ENCODE measurements at regions not wholly inside any gene's neighbourhood (a gene's known extent, or its start where the extent isn't known, plus 50 kb on each side); places are given as distances from the start of the nearest gene placed in this dataset.

DNA sequence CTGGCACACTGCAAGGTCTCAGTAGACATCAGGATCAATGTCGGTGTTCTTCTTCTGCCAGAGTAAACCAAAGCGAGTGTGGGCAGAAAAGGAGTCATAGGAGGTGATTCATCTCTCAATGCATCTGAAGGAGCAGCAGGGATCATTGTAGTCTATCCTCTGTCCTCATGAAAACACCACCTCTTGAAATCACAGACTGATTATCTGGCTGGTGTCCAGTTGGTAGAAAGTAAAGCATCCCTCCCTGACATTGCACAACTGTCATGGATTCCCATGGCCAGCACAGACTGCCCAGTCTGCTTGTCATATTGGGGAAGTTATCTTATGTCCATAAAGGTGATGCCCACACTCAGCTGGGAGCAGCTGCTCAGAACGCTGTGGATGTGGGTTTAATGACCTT lies 74.1 kb downstream of the ABCC12 start:
- intact Hi-C loops (cut with DNase I), result no loop called here
- peaks cover 0 to 4% (median 0%) of the 10 kb centered on the region in 3 donors for H3K4me1 ChIP-seq
- ATAC-seq, result no peak
- no peak overlapping the region for H3K4me3 ChIP-seq
- no peak overlapping the region for H3K27ac ChIP-seq
- FAIRE-seq, result no peak
- WGBS, 2 donors, result 62 to 76% methylated on average over 3 of the region's 3 CpGs
- no peaks in the 10 kb centered on the region for H3K27me3 ChIP-seq
- H3K9me3 ChIP-seq, result no peaks in the 10 kb centered on the region
- no peak for DNase-seq
- H3K36me3 ChIP-seq, result no peaks in the 10 kb centered on the region
- TF ChIP-seq, protein P1, sequence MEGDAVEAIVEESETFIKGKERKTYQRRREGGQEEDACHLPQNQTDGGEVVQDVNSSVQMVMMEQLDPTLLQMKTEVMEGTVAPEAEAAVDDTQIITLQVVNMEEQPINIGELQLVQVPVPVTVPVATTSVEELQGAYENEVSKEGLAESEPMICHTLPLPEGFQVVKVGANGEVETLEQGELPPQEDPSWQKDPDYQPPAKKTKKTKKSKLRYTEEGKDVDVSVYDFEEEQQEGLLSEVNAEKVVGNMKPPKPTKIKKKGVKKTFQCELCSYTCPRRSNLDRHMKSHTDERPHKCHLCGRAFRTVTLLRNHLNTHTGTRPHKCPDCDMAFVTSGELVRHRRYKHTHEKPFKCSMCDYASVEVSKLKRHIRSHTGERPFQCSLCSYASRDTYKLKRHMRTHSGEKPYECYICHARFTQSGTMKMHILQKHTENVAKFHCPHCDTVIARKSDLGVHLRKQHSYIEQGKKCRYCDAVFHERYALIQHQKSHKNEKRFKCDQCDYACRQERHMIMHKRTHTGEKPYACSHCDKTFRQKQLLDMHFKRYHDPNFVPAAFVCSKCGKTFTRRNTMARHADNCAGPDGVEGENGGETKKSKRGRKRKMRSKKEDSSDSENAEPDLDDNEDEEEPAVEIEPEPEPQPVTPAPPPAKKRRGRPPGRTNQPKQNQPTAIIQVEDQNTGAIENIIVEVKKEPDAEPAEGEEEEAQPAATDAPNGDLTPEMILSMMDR (IDR thresholded peaks at IDR 0.05), result no peak

DNA sequence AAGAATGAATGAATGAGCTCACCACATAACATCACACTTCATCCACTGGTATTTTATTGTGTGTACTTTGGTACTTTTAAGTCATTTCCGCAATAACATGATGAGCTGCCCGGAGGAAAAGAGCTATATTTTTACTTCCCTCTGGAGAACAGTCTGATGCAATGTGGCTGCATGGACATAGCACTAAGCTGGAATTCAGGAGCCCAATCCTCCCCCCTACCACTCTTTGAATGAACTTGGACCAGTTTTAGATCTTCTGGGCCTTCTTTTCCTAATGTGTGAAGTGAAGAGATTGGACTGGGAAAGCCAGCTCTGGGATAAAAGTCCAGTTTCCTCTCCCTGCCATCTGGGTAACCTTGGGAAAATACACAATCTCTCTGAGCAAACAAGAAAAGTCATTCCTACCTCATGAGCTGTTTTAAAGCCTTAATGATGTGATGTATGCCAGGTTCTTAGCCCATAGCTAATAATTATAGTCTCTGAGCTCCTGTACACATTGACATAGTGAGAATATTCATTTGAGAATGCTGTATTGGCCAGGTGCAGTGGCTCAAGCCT lies 79.3 kb downstream of the ABCC12 start:
- 81 to 83% methylated on average over 2 of the region's 2 CpGs for WGBS, 2 donors
- TF ChIP-seq, protein P1 (IDR thresholded peaks at IDR 0.05), result no peak
- DNase-seq (peak in 1 of 6 donors; percentile 36), FAIRE-seq (no peak), ATAC-seq (peak; percentile 94 to 96 (median 94))
- peaks cover 0 to 4% (median 0%) of the 10 kb centered on the region in 3 donors for H3K4me1 ChIP-seq
- intact Hi-C loops (cut with DNase I), result no loop called here
- no peaks in the 10 kb centered on the region for H3K9me3 ChIP-seq
- no peaks in the 10 kb centered on the region for H3K36me3 ChIP-seq
- H3K27ac ChIP-seq, result peak overlapping the region in 2 of 4 donors; percentile 33 to 59
- no peak overlapping the region for H3K4me3 ChIP-seq
- H3K27me3 ChIP-seq, result no peaks in the 10 kb centered on the region

DNA sequence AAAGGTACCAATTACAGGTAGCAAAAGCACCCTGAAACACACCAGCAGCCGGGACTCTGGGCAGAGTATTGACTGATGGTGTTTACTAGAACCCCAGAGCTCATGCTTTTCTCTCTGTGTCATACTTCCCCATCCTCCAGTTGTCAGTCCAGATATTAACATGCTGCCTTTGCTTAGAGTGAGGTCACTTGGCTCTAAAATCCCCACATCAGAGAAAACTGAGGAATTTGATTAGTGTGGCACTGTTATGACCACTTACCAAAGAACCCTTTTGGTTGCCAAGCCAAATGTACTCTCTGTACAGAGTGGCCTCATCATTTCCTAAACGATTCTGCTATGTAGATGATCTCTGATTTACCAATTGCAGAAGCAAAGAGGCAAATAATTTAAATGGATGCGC lies 80.4 kb downstream of the ABCC12 start:
- Histone ChIP-seq H3K4me1 (peaks cover 0 to 4% (median 0%) of the 10 kb centered on the region in 3 donors), H3K9me3 (no peaks in the 10 kb centered on the region), H3K4me3 (no peak overlapping the region), H3K36me3 (no peaks in the 10 kb centered on the region), H3K27me3 (no peaks in the 10 kb centered on the region), H3K27ac (no peak overlapping the region)
- ATAC-seq, result peak in 3 of 4 donors; percentile 6 to 41 (median 15)
- no peak for FAIRE-seq
- no peak for DNase-seq
- TF ChIP-seq, protein P1 (IDR thresholded peaks at IDR 0.05), result no peak
- WGBS, 2 donors, result 78 to 79% methylated on average over 3 of the region's 3 CpGs
- intact Hi-C loops (cut with DNase I), result no loop called here

DNA sequence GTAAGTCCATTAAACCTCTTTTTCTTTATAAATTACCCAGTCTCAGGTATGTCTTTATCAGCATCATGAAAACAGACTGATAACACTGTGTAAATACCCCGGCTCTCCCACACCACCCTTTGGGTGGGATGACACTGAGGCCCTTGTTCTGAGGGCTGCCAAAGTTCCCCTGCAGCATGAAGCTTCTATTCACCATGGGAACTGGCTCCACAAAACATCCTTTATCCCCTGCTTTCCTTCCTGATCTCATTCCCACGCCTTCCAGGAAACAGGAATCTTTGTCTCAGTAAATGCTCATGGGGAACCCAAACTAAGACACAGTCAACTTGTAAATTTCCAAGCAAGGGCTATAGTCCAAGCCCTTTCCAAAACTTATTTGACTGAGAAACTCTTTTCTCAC lies 88.4 kb downstream of the ABCC12 start:
- intact Hi-C loops (cut with DNase I), result no loop called here
- Histone ChIP-seq H3K36me3 (no peaks in the 10 kb centered on the region), H3K9me3 (no peaks in the 10 kb centered on the region), H3K27ac (no peak overlapping the region), H3K4me1 (no peaks in the 10 kb centered on the region), H3K27me3 (no peaks in the 10 kb centered on the region), H3K4me3 (no peak overlapping the region)
- WGBS, 2 donors, result 41 to 50% methylated on average over 2 of the region's 2 CpGs
- TF ChIP-seq, protein P1 (IDR thresholded peaks at IDR 0.05), result no peak
- ATAC-seq (no peak), FAIRE-seq (no peak), DNase-seq (no peak)

DNA sequence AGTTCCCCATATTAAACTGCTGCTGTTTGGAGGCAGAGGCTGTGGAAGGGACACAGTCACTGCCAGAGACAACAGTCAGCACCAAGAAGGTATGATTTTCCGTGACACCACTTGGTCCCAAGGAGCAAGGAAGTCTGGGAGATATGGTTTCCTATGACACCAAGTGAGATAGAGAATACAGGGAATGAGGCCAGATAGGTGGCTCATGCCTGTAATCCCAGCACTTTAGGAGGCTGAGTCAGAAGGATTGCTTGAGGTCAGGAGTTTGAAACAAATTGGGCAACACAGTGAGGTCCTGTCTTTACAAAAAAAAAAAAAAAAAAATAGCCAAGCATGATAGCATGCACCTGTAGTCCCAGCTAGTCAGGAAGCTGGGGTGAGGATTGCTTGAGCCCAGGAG lies 90.8 kb downstream of the ABCC12 start:
- H3K36me3 ChIP-seq, result no peaks in the 10 kb centered on the region
- WGBS, 2 donors, result 82 to 87% methylated on average over 1 of the region's 1 CpG
- DNase-seq, result no peak
- H3K27ac ChIP-seq, result no peak overlapping the region
- no peaks in the 10 kb centered on the region for H3K4me1 ChIP-seq
- intact Hi-C loops (cut with DNase I), result no loop called here
- H3K4me3 ChIP-seq, result no peak overlapping the region
- no peaks in the 10 kb centered on the region for H3K9me3 ChIP-seq
- ATAC-seq, result no peak
- H3K27me3 ChIP-seq, result no peaks in the 10 kb centered on the region
- TF ChIP-seq, protein P1 (IDR thresholded peaks at IDR 0.05), result no peak
- FAIRE-seq, result no peak

Measured in pancreas (tissue), 10 donors.